OCI-LY1 (cell line): ENCODE measurements at regions not wholly inside any gene's neighbourhood (a gene's known extent, or its start where the extent isn't known, plus 50 kb on each side); places are given as distances from the start of the nearest gene placed in this dataset.

Experiments used
- H2AFZ ChIP-seq: fragments of 200-600 bp; sonication (generic), shearing (Covaris generic); 2 replicates; pipeline ENCODE4 v1.6.0; 2014; ENCODE audit warnings: antibody characterized with exemption, mild to moderate bottlenecking, low read length
- H3F3A ChIP-seq: fragments of 200-600 bp; sonication (generic), shearing (Covaris generic); 2 replicates; pipeline ENCODE4 v1.6.0; 2014; ENCODE audit warnings: mild to moderate bottlenecking, antibody characterized with exemption, low read length, moderate library complexity; ENCODE audit not compliant: insufficient read depth
- H3K27ac ChIP-seq: fragments of 200-600 bp; sonication (generic); 2 replicates; pipeline ENCODE4 v1.5.1; 2014; ENCODE audit warnings: low read length, mixed run types, mild to moderate bottlenecking, low read depth; ENCODE audit not compliant: poor library complexity, severe bottlenecking
- H3K27me3 ChIP-seq: fragments of 200-600 bp; sonication (generic); 2 replicates; pipeline ENCODE4 v1.6.0; 2014; ENCODE audit warnings: antibody characterized with exemption, mild to moderate bottlenecking, low read length, moderate library complexity; ENCODE audit not compliant: insufficient read depth
- H3K36me3 ChIP-seq: fragments of 200-600 bp; sonication (generic); 2 replicates; pipeline ENCODE4 v1.6.1; 2014; ENCODE audit warnings: mild to moderate bottlenecking, antibody characterized with exemption, low read length, moderate library complexity, mixed read lengths; ENCODE audit not compliant: insufficient read depth
- H3K4me1 ChIP-seq: fragments of 200-600 bp; sonication (generic); 2 replicates; pipeline ENCODE4 v1.5.1; 2014; ENCODE audit warnings: mild to moderate bottlenecking, low read length, moderate library complexity; ENCODE audit not compliant: insufficient read depth, severe bottlenecking
- H3K4me2 ChIP-seq: fragments of 200-600 bp; sonication (generic), shearing (Covaris generic); 2 replicates; pipeline ENCODE4 v1.6.1; 2014; ENCODE audit warnings: low read length
- H3K4me3 ChIP-seq: fragments of 200-600 bp; sonication (generic); 2 replicates; pipeline ENCODE4 v1.5.1; 2014; ENCODE audit warnings: low read length, low read depth, mild to moderate bottlenecking, mixed read lengths; ENCODE audit not compliant: poor library complexity, severe bottlenecking
- H3K79me2 ChIP-seq: fragments of 200-600 bp; shearing (Covaris generic); 2 replicates; pipeline ENCODE4 v1.6.1; 2016; ENCODE audit warnings: mixed run types, low read length, mixed read lengths; ENCODE audit not compliant: insufficient read depth
- H3K9ac ChIP-seq: fragments of 200-600 bp; sonication (generic), shearing (Covaris generic); 2 replicates; pipeline ENCODE4 v1.6.1; 2014; ENCODE audit warnings: mild to moderate bottlenecking, low read length, mixed read lengths
- H3K9me2 ChIP-seq: fragments of 200-600 bp; sonication (generic), shearing (Covaris generic); 2 replicates; pipeline ENCODE4 v1.6.1; 2014; ENCODE audit warnings: low read depth, mild to moderate bottlenecking, low read length, mixed read lengths
- H3K9me3 ChIP-seq: fragments of 200-600 bp; shearing (Covaris generic); 2 replicates; pipeline ENCODE4 v1.6.1; 2014; ENCODE audit warnings: low read length, mixed read lengths
- H4K20me1 ChIP-seq: fragments of 200-600 bp; sonication (generic), shearing (Covaris generic); 2 replicates; pipeline ENCODE4 v1.6.0; 2016; ENCODE audit warnings: mild to moderate bottlenecking, low read length; ENCODE audit not compliant: insufficient read depth
- CTCF ChIP-seq: fragments of 200-600 bp; sonication (generic), shearing (Covaris generic); IDR thresholded peaks from 2 replicates; pipeline ENCODE4 v1.5.1; 2017; ENCODE audit warnings: mild to moderate bottlenecking, antibody characterized with exemption, low read length, moderate library complexity, mixed read lengths
- EZH2 ChIP-seq: fragments of 200-600 bp; sonication (generic), shearing (Covaris generic); IDR thresholded peaks from 2 replicates; pipeline ENCODE4 v1.8.0; 2017; ENCODE audit warnings: borderline replicate concordance, mixed run types, mild to moderate bottlenecking, antibody characterized with exemption, low read length, moderate library complexity, mixed read lengths

- H3K4me1 ChIP-seq: peaks cover 48% of the 10 kb centered on the region
- H2AFZ ChIP-seq: peak overlapping the region; percentile 59; the same call in 1 of the 2 replicates
Measured at GRCh38 chr12:89831310-89832095, 122.9 kb upstream of the ATP2B1 start.

GRCh38 chr12:89829434-89829975, 120.9 kb upstream of the ATP2B1 start:
- no peak overlapping the region for H3K9ac ChIP-seq
- no peaks in the 10 kb centered on the region for H3K27me3 ChIP-seq
- H3K4me1 ChIP-seq: peaks cover 68% of the 10 kb centered on the region
- no peaks in the 10 kb centered on the region for H3K9me3 ChIP-seq
- H3K27ac ChIP-seq: no peak overlapping the region
- H3K79me2 ChIP-seq: no peaks in the 10 kb centered on the region
- no peaks in the 10 kb centered on the region for H3K36me3 ChIP-seq
- H3F3A ChIP-seq: peaks cover 16% of the 10 kb centered on the region; the same call in 1 of the 2 replicates
- no peak for TF ChIP-seq CTCF
- no peak for TF ChIP-seq EZH2
- no peaks in the 10 kb centered on the region for H4K20me1 ChIP-seq
- no peaks in the 10 kb centered on the region for H3K9me2 ChIP-seq
- no peak overlapping the region for H3K4me3 ChIP-seq
- no peak overlapping the region for H2AFZ ChIP-seq
- no peak overlapping the region for H3K4me2 ChIP-seq

More at GRCh38 chr12:89831310-89832095, 122.9 kb upstream of the ATP2B1 start:
- TF ChIP-seq CTCF (no peak), EZH2 (no peak)
- Histone ChIP-seq H4K20me1 (no peaks in the 10 kb centered on the region), H3F3A (peaks cover 16% of the 10 kb centered on the region; the same call in 1 of the 2 replicates), H3K36me3 (no peaks in the 10 kb centered on the region), H3K27ac (peak overlapping the region; percentile 2), H3K79me2 (no peaks in the 10 kb centered on the region), H3K4me2 (peak overlapping the region; percentile 9; the same call in 1 of the 2 replicates), H3K9me2 (no peaks in the 10 kb centered on the region), H3K4me3 (no peak overlapping the region), H3K27me3 (no peaks in the 10 kb centered on the region), H3K9me3 (no peaks in the 10 kb centered on the region), H3K9ac (peak overlapping the region; percentile 0; the same call in 1 of the 2 replicates)

- TF ChIP-seq EZH2 (no peak), CTCF (no peak)
- Histone ChIP-seq H2AFZ (no peak overlapping the region), H3K4me3 (no peak overlapping the region), H3K36me3 (no peaks in the 10 kb centered on the region), H3K79me2 (no peaks in the 10 kb centered on the region), H3K9me2 (no peaks in the 10 kb centered on the region), H3K4me1 (peaks cover 67% of the 10 kb centered on the region), H3F3A (peaks cover 16% of the 10 kb centered on the region; the same call in 1 of the 2 replicates), H3K27me3 (no peaks in the 10 kb centered on the region), H3K4me2 (no peak overlapping the region), H3K9me3 (no peaks in the 10 kb centered on the region), H3K9ac (no peak overlapping the region), H3K27ac (no peak overlapping the region), H4K20me1 (no peaks in the 10 kb centered on the region)
Measured at GRCh38 chr12:89828575-89828974, 119.9 kb upstream of the ATP2B1 start.
